PFSK-1 (cell line): ENCODE measurements at regions not wholly inside any gene's neighbourhood (a gene's known extent, or its start where the extent isn't known, plus 50 kb on each side); places are given as distances from the start of the nearest gene placed in this dataset.

Experiments used
- FOXP2 ChIP-seq: optimal IDR thresholded peaks from 2 replicates; pipeline ENCODE3; 2011; ENCODE audit warnings: borderline replicate concordance, control low read depth, inconsistent platforms; ENCODE audit not compliant: insufficient read depth; ENCODE audit errors: extremely low read length, extremely low read depth
- POLR2AphosphoS5 ChIP-seq: IDR thresholded peaks from 2 replicates; pipeline ENCODE4 v1.6.1; 2012; ENCODE audit warnings: low read depth, mild to moderate bottlenecking, control low read depth, low read length, moderate library complexity
- REST ChIP-seq, 2 experiments: IDR thresholded peaks; 2 replicates each; pipeline versions ENCODE4 v1.6.1 to v1.8.0; 2011 to 2012; ENCODE audit warnings: low read depth in 2 of 2, low read length in 2 of 2, control low read depth in 1 of 2, inconsistent platforms in 1 of 2, mild to moderate bottlenecking in 1 of 2, moderate library complexity in 1 of 2; ENCODE audit not compliant: insufficient read depth in 1 of 2
- SIN3A ChIP-seq: IDR thresholded peaks from 2 replicates; pipeline ENCODE4 v1.6.1; 2012; ENCODE audit warnings: mild to moderate bottlenecking, low read length, moderate library complexity, borderline replicate concordance; ENCODE audit not compliant: insufficient read depth
- TAF1 ChIP-seq: IDR thresholded peaks from 2 replicates; pipeline ENCODE4 v1.6.1; 2012; ENCODE audit warnings: low read length, control low read depth, borderline replicate concordance; ENCODE audit not compliant: insufficient read depth

DNA sequence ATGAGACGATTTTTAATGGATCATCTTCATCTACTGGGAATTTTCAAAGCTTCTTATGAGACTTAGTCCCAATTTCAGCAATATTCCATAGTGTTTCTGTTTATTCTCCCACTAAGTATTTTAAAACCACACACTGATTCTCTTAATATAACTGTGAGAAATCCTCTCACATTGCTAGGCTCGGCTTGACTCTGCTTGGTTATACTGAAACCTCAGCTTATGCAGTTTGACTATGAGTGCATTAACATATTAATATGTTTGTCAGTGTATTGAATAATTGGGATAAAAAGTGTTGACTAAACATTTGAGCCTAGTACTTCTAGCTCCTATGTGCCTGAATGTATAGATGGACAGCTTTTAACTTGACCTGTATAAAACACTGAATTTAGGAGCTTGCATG, 298.5 kb upstream of the IZUMO3 start:
- TF ChIP-seq TAF1 = no peak
- no peak for TF ChIP-seq SIN3A
- no peak for TF ChIP-seq FOXP2
- TF ChIP-seq POLR2AphosphoS5 = no peak

DNA sequence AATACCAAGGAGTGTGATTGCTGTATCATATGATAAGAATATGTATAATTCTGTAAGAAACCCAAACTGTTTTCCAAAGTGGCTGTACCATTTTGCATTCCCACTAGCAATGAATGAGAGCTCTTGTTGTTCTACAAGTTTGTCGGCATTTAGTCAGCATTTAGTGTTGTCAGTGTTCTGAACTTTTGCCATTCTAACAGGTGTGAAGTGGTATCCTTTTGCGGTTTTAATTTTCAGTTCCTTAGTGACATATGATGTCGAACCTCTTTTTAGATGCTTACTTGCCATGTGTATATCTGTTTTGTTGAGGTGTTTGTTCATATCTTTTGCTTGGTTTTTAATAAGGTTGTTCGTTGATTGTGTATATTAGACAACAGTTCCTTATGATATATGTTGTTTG, 296.3 kb upstream of the IZUMO3 start:
- no peak for TF ChIP-seq FOXP2
- no peak for TF ChIP-seq TAF1
- no peak for TF ChIP-seq REST (IDR thresholded peaks at IDR 0.05; ENCODE audit: insufficient read depth in 1 of 2, low read depth in 2 of 2, low read length in 2 of 2)
- no peak for TF ChIP-seq SIN3A
- no peak for TF ChIP-seq POLR2AphosphoS5

- TF ChIP-seq TAF1 (no peak), POLR2AphosphoS5 (no peak), REST (IDR thresholded peaks at IDR 0.05; ENCODE audit: insufficient read depth in 1 of 2, low read depth in 2 of 2, low read length in 2 of 2) (no peak), FOXP2 (no peak)
Measured at GRCh38 chr9:24832307-24832706, 286.6 kb upstream of the IZUMO3 start.

DNA sequence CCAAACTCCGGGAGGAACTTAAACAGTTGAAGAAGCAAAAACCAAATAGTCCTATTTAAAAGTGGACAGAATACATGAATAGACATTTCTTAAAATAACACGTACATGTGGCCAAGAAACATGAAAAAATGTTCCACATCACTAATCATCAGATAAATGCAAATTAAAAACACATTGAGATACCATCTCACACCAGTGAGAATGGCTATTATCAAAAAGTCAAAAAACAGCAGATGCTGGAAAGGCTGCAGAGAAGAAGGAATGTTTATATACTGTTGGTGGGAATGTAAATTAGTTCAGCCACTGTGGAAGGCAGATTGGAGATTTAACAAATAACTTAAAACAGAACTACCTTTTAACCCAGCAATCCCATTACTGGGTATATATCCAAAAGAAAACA, 283.0 kb upstream of the IZUMO3 start:
- TF ChIP-seq SIN3A = no peak
- TF ChIP-seq TAF1 = no peak
- TF ChIP-seq REST (IDR thresholded peaks at IDR 0.05; ENCODE audit: insufficient read depth in 1 of 2, low read depth in 2 of 2, low read length in 2 of 2) = no peak
- TF ChIP-seq POLR2AphosphoS5 = no peak
- no peak for TF ChIP-seq FOXP2

DNA sequence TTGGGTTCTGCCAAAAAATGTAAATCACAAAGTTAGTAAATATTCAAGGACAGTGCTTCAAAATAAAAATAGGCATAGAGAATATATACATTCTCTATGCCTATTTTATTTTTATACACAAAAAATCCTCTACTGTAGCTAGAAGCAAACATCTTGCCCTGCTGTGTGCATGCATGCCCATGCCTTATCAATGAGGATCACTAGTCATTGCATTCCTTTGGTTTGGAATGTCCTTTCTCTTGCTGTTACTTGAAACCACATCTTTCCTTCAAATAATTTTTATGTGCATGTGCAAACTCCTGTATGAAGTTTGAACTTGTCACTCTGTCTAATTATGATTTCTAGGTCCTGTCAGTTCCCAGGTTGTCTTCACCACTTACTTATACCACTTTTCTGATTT, 278.9 kb upstream of the IZUMO3 start:
- TF ChIP-seq FOXP2 = no peak
- no peak for TF ChIP-seq SIN3A
- no peak for TF ChIP-seq REST (IDR thresholded peaks at IDR 0.05; ENCODE audit: insufficient read depth in 1 of 2, low read depth in 2 of 2, low read length in 2 of 2)
- TF ChIP-seq TAF1 = no peak
- TF ChIP-seq POLR2AphosphoS5 = no peak
